GM21526 (cell line): ENCODE measurements at regions not wholly inside any gene's neighbourhood (a gene's known extent, or its start where the extent isn't known, plus 50 kb on each side); places are given as distances from the start of the nearest gene placed in this dataset.

Experiments used
- ATAC-seq: cut with Tn5 transposase; IDR thresholded peaks from one replicate; pipeline ENCODE4 v1.9.1; 2021; ENCODE audit warnings: moderate library complexity; ENCODE audit not compliant: unreplicated experiment, low FRiP score

GRCh38 chr1:69197816-69198215 lies 369.9 kb upstream of the LRRC7 start:
- no peak for ATAC-seq

GRCh38 chr1:69201716-69202115 lies 366.0 kb upstream of the LRRC7 start:
- ATAC-seq = no peak

- no peak for ATAC-seq
Observed at GRCh38 chr1:69203166-69203565, 364.6 kb upstream of the LRRC7 start.

- no peak for ATAC-seq
Observed at GRCh38 chr1:69213644-69214043, 354.1 kb upstream of the LRRC7 start.

GRCh38 chr1:69215883-69216282 lies 351.8 kb upstream of the LRRC7 start:
- ATAC-seq = no peak

GRCh38 chr1:69220672-69221071 lies 347.1 kb upstream of the LRRC7 start:
- ATAC-seq = no peak

- ATAC-seq = no peak
Observed at GRCh38 chr1:69221524-69221923, 346.2 kb upstream of the LRRC7 start.

- ATAC-seq = no peak
Observed at GRCh38 chr1:69223156-69223555, 344.6 kb upstream of the LRRC7 start.

- ATAC-seq = no peak
Observed at GRCh38 chr1:69228501-69228900, 339.2 kb upstream of the LRRC7 start.

GRCh38 chr1:69230208-69230607 lies 337.5 kb upstream of the LRRC7 start:
- no peak for ATAC-seq

GRCh38 chr1:69233463-69233862 lies 334.3 kb upstream of the LRRC7 start:
- ATAC-seq = no peak

- no peak for ATAC-seq
Observed at GRCh38 chr1:69244211-69244610, 323.5 kb upstream of the LRRC7 start.

GRCh38 chr1:69246109-69246508 lies 321.6 kb upstream of the LRRC7 start:
- no peak for ATAC-seq

GRCh38 chr1:69246710-69247109 lies 321.0 kb upstream of the LRRC7 start:
- ATAC-seq = no peak

GRCh38 chr1:69252696-69253095 lies 315.0 kb upstream of the LRRC7 start:
- no peak for ATAC-seq

GRCh38 chr1:69256036-69256435 lies 311.7 kb upstream of the LRRC7 start:
- ATAC-seq = no peak

GRCh38 chr1:69258842-69259241 lies 308.9 kb upstream of the LRRC7 start:
- no peak for ATAC-seq

- no peak for ATAC-seq
Observed at GRCh38 chr1:69263921-69264391, 303.8 kb upstream of the LRRC7 start.

GRCh38 chr1:69269491-69269890 lies 298.2 kb upstream of the LRRC7 start:
- no peak for ATAC-seq

GRCh38 chr1:69271587-69272125 lies 296.1 kb upstream of the LRRC7 start:
- no peak for ATAC-seq

GRCh38 chr1:69272684-69273083 lies 295.0 kb upstream of the LRRC7 start:
- ATAC-seq = no peak

GRCh38 chr1:69278923-69279322 lies 288.8 kb upstream of the LRRC7 start:
- no peak for ATAC-seq

- ATAC-seq = no peak
Observed at GRCh38 chr1:69283516-69283915, 284.2 kb upstream of the LRRC7 start.
